H1 (cell line): ENCODE measurements at regions not wholly inside any gene's neighbourhood (a gene's known extent, or its start where the extent isn't known, plus 50 kb on each side); places are given as distances from the start of the nearest gene placed in this dataset.

Source experiments
- HDAC6 ChIP-seq: IDR thresholded peaks from one replicate; pipeline ENCODE4 v1.7.1; 2012; ENCODE audit warnings: low read depth, mild to moderate bottlenecking, inconsistent platforms, low read length, moderate library complexity
- MAFK ChIP-seq: IDR thresholded peaks from 2 replicates; pipeline ENCODE4 v1.6.1; 2012; ENCODE audit warnings: low read depth, mild to moderate bottlenecking, improper control_type of control experiment, low read length
- POU5F1 ChIP-seq: IDR thresholded peaks from 2 replicates; pipeline ENCODE4 v1.6.1; 2011; ENCODE audit warnings: low read depth, mild to moderate bottlenecking, low read length, moderate library complexity
- SIX5 ChIP-seq: IDR thresholded peaks from 2 replicates; pipeline ENCODE4 v1.6.1; 2011; ENCODE audit warnings: mild to moderate bottlenecking, low read depth, low read length

DNA sequence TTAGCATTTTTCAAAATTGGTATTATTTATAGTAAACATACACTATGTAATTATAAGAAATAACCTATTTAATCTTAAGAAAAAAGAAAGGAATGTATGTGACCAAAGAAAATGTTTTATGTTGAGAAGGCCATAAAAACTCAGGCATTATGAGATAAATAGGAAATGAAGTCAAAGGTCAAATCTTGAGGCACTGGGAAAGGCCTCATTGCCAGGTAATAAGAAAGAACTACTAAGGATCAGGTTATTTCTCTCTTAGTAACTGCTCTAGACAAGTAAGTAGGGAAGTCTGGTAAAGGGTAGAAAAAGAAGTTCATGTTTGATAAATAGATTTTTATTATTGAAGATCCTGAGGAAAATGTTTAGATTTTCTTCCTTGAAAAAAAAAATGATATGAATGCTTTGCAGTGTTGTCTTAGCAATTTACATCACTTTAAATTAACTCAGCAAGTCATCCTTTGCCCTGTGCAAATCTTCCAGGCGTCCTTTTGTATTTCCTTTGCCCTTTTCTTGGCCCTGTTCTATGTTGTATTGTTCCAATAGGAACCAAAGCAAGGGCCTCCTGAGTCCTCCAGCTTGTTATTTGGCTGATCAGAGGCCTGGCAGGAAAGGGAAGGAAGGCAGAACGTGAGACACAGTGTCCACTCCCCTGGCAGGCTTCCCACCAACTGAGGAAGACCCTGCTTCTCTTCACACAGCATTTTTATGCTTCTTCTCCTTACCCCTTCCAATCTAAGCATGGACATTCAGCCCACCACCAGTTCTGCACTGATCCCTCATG lies 260.4 kb upstream of the MIR17HG start (continued):
- TF ChIP-seq MAFK (no peak), SIX5 (no peak), HDAC6 (no peak), POU5F1 (no peak)
- TF ChIP-seq, all 59 proteins: peak for 0
